PFSK-1 (cell line): ENCODE measurements at regions not wholly inside any gene's neighbourhood (a gene's known extent, or its start where the extent isn't known, plus 50 kb on each side); places are given as distances from the start of the nearest gene placed in this dataset.

Source experiments
- POLR2AphosphoS5 ChIP-seq: IDR thresholded peaks from 2 replicates; pipeline ENCODE4 v1.6.1; 2012; ENCODE audit warnings: low read depth, mild to moderate bottlenecking, control low read depth, low read length, moderate library complexity
- REST ChIP-seq, 2 experiments: IDR thresholded peaks; 2 replicates each; pipeline versions ENCODE4 v1.6.1 to v1.8.0; 2011 to 2012; ENCODE audit warnings: low read depth in 2 of 2, low read length in 2 of 2, control low read depth in 1 of 2, inconsistent platforms in 1 of 2, mild to moderate bottlenecking in 1 of 2, moderate library complexity in 1 of 2; ENCODE audit not compliant: insufficient read depth in 1 of 2
- SIN3A ChIP-seq: IDR thresholded peaks from 2 replicates; pipeline ENCODE4 v1.6.1; 2012; ENCODE audit warnings: mild to moderate bottlenecking, low read length, moderate library complexity, borderline replicate concordance; ENCODE audit not compliant: insufficient read depth
- TAF1 ChIP-seq: IDR thresholded peaks from 2 replicates; pipeline ENCODE4 v1.6.1; 2012; ENCODE audit warnings: low read length, control low read depth, borderline replicate concordance; ENCODE audit not compliant: insufficient read depth

- TF ChIP-seq REST (IDR thresholded peaks at IDR 0.05; ENCODE audit: insufficient read depth in 1 of 2, low read depth in 2 of 2, low read length in 2 of 2) (no peak), SIN3A (no peak), TAF1 (no peak), POLR2AphosphoS5 (no peak)
Observed at GRCh38 chr5:174555726-174556125, 168.7 kb upstream of the MSX2 start.
